HCT116 (cell line): ENCODE measurements at regions not wholly inside any gene's neighbourhood (a gene's known extent, or its start where the extent isn't known, plus 50 kb on each side); places are given as distances from the start of the nearest gene placed in this dataset.

Source experiments
- ATAC-seq: fragments of 200-7000 bp; cut with Tn5 transposase; 2 replicates; pipeline ENCODE4 v1.9.1; 2020; ENCODE audit warnings: mild to moderate bottlenecking, moderate library complexity
- BruUV-seq: library from RNA; stranded (reverse); fragments of 400-500 nt; replicated peaks from 2 replicates; lab custom pipeline; 2021; lab: Mats Ljungman, UMichigan
- CTCF ChIA-PET: fragments of 300-600 bp; sonication (Branson Sonifier 250); formaldehyde crosslinking; loops from one replicate; lab custom pipeline; 2021; ENCODE audit warnings: antibody characterized with exemption; lab: Charles Lee
- POLR2A ChIA-PET: fragments of 300-600, 350-600 bp; sonication (Branson Sonifier 250); formaldehyde crosslinking; loops from one replicate; lab custom pipeline; 2021; ENCODE audit warnings: antibody characterized with exemption; lab: Charles Lee
- RAD21 ChIA-PET, 2 experiments: fragments of 300-600 bp; sonication (Branson Sonifier 250); formaldehyde crosslinking; loops; one replicate each; lab custom pipeline; 2023; ENCODE audit warnings: low total read pairs in 2 of 2; ENCODE audit not compliant: uncharacterized antibody in 2 of 2, unreplicated experiment in 2 of 2, low non-redundant PET in 1 of 2; lab: Charles Lee
- DNase-seq: peaks from one replicate; pipeline ENCODE4 v3.0.0-alpha.2; 2010; ENCODE audit warnings: low read depth, low spot score
- H2AFZ ChIP-seq: fragments of 200-600 bp; shearing (Covaris generic), sonication (generic); 2 replicates; pipeline ENCODE4 v1.6.1; 2017; ENCODE audit warnings: low read depth, mixed run types, mixed read lengths, antibody characterized with exemption, low read length; ENCODE audit not compliant: poor library complexity, severe bottlenecking
- H3K27ac ChIP-seq: 2 replicates; pipeline ENCODE4 v1.5.1; 2012; ENCODE audit warnings: low read depth, low read length
- H3K27me3 ChIP-seq: fragments of 200-600 bp; sonication (generic); 2 replicates; pipeline ENCODE4 v1.6.1; 2016; ENCODE audit warnings: mixed run types, low read length, mixed read lengths; ENCODE audit not compliant: insufficient read depth
- H3K36me3 ChIP-seq, 2 experiments: fragments of 200-500 bp in 1 of 2; fragments of 200-600 bp in 1 of 2; sonication (Bioruptor generic) in 1 of 2; sonication (generic) in 1 of 2; 2 replicates each; pipeline versions ENCODE4 v1.5.1 to v1.6.1; 2014 to 2016; ENCODE audit warnings: low read length in 2 of 2, inconsistent platforms in 1 of 2, mixed read lengths in 1 of 2, mixed run types in 1 of 2; ENCODE audit not compliant: insufficient read depth in 2 of 2, control insufficient read depth in 1 of 2
- H3K4me1 ChIP-seq, 2 experiments: fragments of 200-600 bp in 1 of 2; sonication (generic) in 1 of 2; 2 replicates each; pipeline versions ENCODE4 v1.5.1 to v1.6.1; 2012 to 2017; ENCODE audit warnings: low read length in 2 of 2, inconsistent platforms in 1 of 2, mild to moderate bottlenecking in 1 of 2, mixed read lengths in 1 of 2, mixed run types in 1 of 2, moderate library complexity in 1 of 2; ENCODE audit not compliant: insufficient read depth in 2 of 2, control insufficient read depth in 1 of 2
- H3K4me2 ChIP-seq: fragments of 200-600 bp; sonication (generic); 2 replicates; pipeline ENCODE4 v1.6.1; 2017; ENCODE audit warnings: mixed run types, low read length, mixed read lengths
- H3K4me3 ChIP-seq, 2 experiments: fragments of 200-600 bp in 1 of 2; sonication (generic) in 1 of 2; replicated peaks in 1 of 2; 2 replicates each; pipeline ENCODE4 v1.5.1; 2011 to 2016; ENCODE audit warnings: low read length in 2 of 2, control low read depth in 1 of 2, low read depth in 1 of 2, mild to moderate bottlenecking in 1 of 2, mixed read lengths in 1 of 2, mixed run types in 1 of 2
- H3K79me2 ChIP-seq: fragments of 200-600 bp; sonication (generic); 2 replicates; pipeline ENCODE4 v1.6.1; 2017; ENCODE audit warnings: mild to moderate bottlenecking, mixed run types, low read length, moderate library complexity, mixed read lengths; ENCODE audit not compliant: insufficient read depth
- H3K9ac ChIP-seq: fragments of 200-600 bp; sonication (generic); 2 replicates; pipeline ENCODE4 v1.6.1; 2016; ENCODE audit warnings: low read length, mixed read lengths
- H3K9me2 ChIP-seq: fragments of 200-600 bp; sonication (generic), shearing (Covaris generic); 2 replicates; pipeline ENCODE4 v1.6.1; 2017; ENCODE audit warnings: mixed run types, mild to moderate bottlenecking, moderate library complexity; ENCODE audit not compliant: insufficient read depth
- H3K9me3 ChIP-seq, 2 experiments: fragments of 200-500 bp in 1 of 2; fragments of 200-600 bp in 1 of 2; sonication (Bioruptor generic) in 1 of 2; sonication (generic) in 1 of 2; 2 replicates each; pipeline ENCODE4 v1.6.1; 2014 to 2017; ENCODE audit warnings: low read length in 2 of 2, mixed read lengths in 2 of 2, inconsistent platforms in 1 of 2, low read depth in 1 of 2, mild to moderate bottlenecking in 1 of 2, mixed run types in 1 of 2, moderate library complexity in 1 of 2; ENCODE audit not compliant: control insufficient read depth in 1 of 2, insufficient read depth in 1 of 2
- H4K20me1 ChIP-seq: fragments of 200-600 bp; sonication (generic), shearing (Covaris generic); 2 replicates; pipeline ENCODE4 v1.6.1; 2017; ENCODE audit warnings: mixed run types, mild to moderate bottlenecking, moderate library complexity; ENCODE audit not compliant: insufficient read depth
- CEBPB ChIP-seq: IDR thresholded peaks from 2 replicates; pipeline ENCODE4 v1.6.1; 2012; ENCODE audit warnings: low read depth
- ELF1 ChIP-seq: IDR thresholded peaks from 2 replicates; pipeline ENCODE4 v1.6.1; 2012; ENCODE audit warnings: low read depth, borderline replicate concordance
- EZH2 ChIP-seq: fragments of 200-600 bp; sonication (generic); IDR thresholded peaks from 2 replicates; pipeline ENCODE4 v1.6.1; 2017; ENCODE audit warnings: antibody characterized with exemption, mixed run types
- RAD21 ChIP-seq: IDR thresholded peaks from 2 replicates; pipeline ENCODE4 v1.6.1; 2012; ENCODE audit warnings: low read depth, mild to moderate bottlenecking
- SIN3A ChIP-seq: IDR thresholded peaks from 2 replicates; pipeline ENCODE4 v1.6.1; 2012; ENCODE audit warnings: low read depth
- TCF7L2 ChIP-seq: IDR thresholded peaks from 2 replicates; pipeline ENCODE4 v1.7.0; 2011; ENCODE audit warnings: borderline replicate concordance, inconsistent platforms; ENCODE audit not compliant: insufficient read depth, insufficient read length; ENCODE audit errors: extremely low read depth
- YY1 ChIP-seq: IDR thresholded peaks from 2 replicates; pipeline ENCODE4 v1.6.1; 2011; ENCODE audit warnings: low read length, low read depth, moderate library complexity, mild to moderate bottlenecking; ENCODE audit not compliant: insufficient replicate concordance; ENCODE audit errors: extremely low read depth
- ZNF274 ChIP-seq: fragments of 200-500 bp; sonication (Bioruptor generic); IDR thresholded peaks from 2 replicates; pipeline ENCODE4 v1.6.1; 2014; ENCODE audit warnings: mild to moderate bottlenecking, low read depth, low read length, inconsistent platforms
- intact Hi-C: fragments of 100-400 bp; cut with micrococcal nuclease; formaldehyde crosslinking; loops from 2 replicates; pipeline ENCODE4 v1.10.0; 2022
- TF ChIP-seq, protein P1 (sequence below): IDR thresholded peaks from 2 replicates; pipeline ENCODE4 v1.6.1; 2011; ENCODE audit warnings: mild to moderate bottlenecking, low read length, moderate library complexity; ENCODE audit not compliant: insufficient replicate concordance; ENCODE audit errors: extremely low read depth

DNA sequence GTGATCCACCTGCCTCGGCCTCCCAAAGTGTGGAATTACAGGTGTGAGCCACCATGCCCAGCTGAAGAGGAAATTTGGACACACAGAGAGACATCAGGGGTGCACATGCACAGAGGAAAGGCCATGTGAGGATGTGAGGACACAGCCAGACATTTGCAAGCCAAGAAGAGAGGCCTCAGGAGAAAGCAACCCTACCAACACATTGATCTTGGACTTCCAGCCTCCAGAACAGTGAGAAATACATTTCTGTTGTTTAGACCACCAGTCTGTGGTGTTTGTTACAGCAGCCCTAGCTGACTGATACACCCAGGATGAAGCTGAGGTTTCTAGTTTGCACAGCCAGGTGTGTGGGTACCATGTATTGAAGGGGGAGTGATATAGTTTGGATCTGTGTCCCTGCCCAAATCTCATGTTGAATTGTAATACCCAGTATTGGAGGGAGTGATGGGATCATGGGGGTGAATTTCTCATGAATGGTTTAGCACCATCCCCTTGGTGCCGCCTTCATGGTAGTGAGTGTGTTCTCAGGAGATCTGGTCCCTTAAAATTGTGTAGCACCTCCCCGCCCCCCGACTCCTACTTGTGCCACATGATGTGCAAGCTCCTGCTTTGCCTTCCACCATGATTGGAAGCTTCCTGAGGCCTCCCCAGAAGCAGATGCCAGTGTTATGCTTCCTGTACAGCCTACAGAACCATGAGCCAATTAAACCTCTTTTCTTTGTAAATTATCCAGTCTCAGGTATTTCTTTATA lies 64.7 kb upstream of the DUSP5 start:
- Histone ChIP-seq H3K79me2 (no peaks in the 10 kb centered on the region), H3K9ac (no peak overlapping the region), H3K9me2 (no peaks in the 10 kb centered on the region), H4K20me1 (no peaks in the 10 kb centered on the region), H3K27me3 (no peaks in the 10 kb centered on the region), H3K9me3 (peaks cover 0 to 5% of the 10 kb centered on the region in 2 experiments; a peak in 1 of 4 replicates), H3K36me3 (no peaks in the 10 kb centered on the region)
- ChIA-PET CTCF (no interaction called here), RAD21 (no interaction called here), POLR2A (interaction anchor here (1.3 kb wide), 1 partner anchor 11 kb away, joined by 5 read pairs; no protein-coding TSS in a partner anchor)
- intact Hi-C loops = no loop called here
- no TSS peak for BruUV-seq
- no peak for TF ChIP-seq ELF1
- TF ChIP-seq, protein P1, sequence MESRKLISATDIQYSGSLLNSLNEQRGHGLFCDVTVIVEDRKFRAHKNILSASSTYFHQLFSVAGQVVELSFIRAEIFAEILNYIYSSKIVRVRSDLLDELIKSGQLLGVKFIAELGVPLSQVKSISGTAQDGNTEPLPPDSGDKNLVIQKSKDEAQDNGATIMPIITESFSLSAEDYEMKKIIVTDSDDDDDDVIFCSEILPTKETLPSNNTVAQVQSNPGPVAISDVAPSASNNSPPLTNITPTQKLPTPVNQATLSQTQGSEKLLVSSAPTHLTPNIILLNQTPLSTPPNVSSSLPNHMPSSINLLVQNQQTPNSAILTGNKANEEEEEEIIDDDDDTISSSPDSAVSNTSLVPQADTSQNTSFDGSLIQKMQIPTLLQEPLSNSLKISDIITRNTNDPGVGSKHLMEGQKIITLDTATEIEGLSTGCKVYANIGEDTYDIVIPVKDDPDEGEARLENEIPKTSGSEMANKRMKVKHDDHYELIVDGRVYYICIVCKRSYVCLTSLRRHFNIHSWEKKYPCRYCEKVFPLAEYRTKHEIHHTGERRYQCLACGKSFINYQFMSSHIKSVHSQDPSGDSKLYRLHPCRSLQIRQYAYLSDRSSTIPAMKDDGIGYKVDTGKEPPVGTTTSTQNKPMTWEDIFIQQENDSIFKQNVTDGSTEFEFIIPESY = no peak
- no peak for TF ChIP-seq TCF7L2
- TF ChIP-seq SIN3A = no peak
- TF ChIP-seq EZH2 = no peak
- TF ChIP-seq ZNF274 = no peak
- no peak for TF ChIP-seq YY1
- no peak for TF ChIP-seq CEBPB
- TF ChIP-seq RAD21 = no peak
- TF ChIP-seq, all 23 proteins: peak for 0
- H3K4me2 ChIP-seq = peak overlapping the region; percentile 42; the same call in 1 of the 2 replicates
- ATAC-seq (no peak), DNase-seq (no peak)
- H3K4me1 ChIP-seq = peaks cover 32 to 55% of the 10 kb centered on the region in 2 experiments
- H2AFZ ChIP-seq = no peak overlapping the region
- H3K27ac ChIP-seq = no peak overlapping the region
- no peak overlapping the region for H3K4me3 ChIP-seq
